Epithelial cell of esophagus (primary cell): ENCODE measurements at regions not wholly inside any gene's neighbourhood (a gene's known extent, or its start where the extent isn't known, plus 50 kb on each side); places are given as distances from the start of the nearest gene placed in this dataset.

ENCODE experiments used
- DNase-seq: peaks from one replicate; pipeline ENCODE4 v3.0.0; 2010; ENCODE audit warnings: low read depth
- H3K4me3 ChIP-seq: 2 replicates; pipeline ENCODE4 v1.5.1; 2011; ENCODE audit warnings: mild to moderate bottlenecking, low read length, control low read depth
- CTCF ChIP-seq: IDR thresholded peaks from 2 replicates; pipeline ENCODE4 v1.5.1; 2011; ENCODE audit warnings: low read depth, mild to moderate bottlenecking, low read length, control low read depth, inconsistent platforms; ENCODE audit not compliant: insufficient read depth; ENCODE audit errors: missing control alignments

DNA sequence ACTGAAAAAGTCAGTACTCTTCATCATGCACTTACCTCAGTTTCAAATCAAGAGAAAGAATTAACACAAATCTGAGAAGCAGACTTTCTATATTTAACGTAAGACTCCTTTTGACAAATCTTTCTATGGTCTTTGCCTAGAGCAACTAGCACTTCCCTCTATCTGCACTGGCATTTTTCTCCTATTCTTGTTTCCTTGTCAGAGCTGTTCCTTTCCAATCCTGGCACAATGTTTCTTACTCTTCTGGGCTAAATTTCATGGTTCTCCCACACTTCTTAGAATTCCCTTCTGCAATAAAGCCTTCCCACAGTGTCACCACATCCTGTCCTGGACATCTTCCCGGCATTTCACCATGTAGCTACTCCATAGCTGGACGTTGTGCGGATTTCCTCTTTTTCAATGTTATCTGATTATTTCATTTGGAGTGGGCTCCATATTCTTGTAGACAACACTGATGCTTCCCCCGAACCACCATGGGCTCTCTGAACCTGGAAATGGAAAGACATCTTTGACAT lies 144.7 kb upstream of the CTNNA2 start:
- DNase-seq = no peak
- H3K4me3 ChIP-seq = no peak overlapping the region
- no peak for TF ChIP-seq CTCF

GRCh38 chr2:79359419-79359818 lies 153.4 kb upstream of the CTNNA2 start:
- no peak for TF ChIP-seq CTCF
- H3K4me3 ChIP-seq = no peak overlapping the region
- DNase-seq = no peak

DNA sequence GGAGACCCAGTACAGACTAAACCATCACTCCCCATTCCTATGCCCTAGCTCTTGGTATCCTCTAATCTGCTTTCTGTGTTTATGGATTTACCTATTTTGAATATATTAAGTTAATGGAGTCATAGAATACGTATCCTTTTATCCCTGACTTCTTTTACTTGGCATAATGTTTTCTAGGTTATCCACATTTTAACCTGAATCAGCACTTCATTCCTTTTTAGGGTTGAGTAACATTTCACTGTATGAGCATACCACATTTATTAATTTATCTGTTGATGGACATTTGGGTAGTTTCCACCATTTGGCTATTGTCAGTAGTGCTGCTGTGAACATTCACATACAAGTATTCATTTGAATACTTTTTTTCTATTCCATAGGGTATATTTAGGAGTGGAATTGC lies 157.3 kb upstream of the CTNNA2 start:
- DNase-seq = no peak
- H3K4me3 ChIP-seq = no peak overlapping the region
- TF ChIP-seq CTCF = no peak

- no peak for TF ChIP-seq CTCF
- no peak overlapping the region for H3K4me3 ChIP-seq
- DNase-seq = no peak
Observed at GRCh38 chr2:79327460-79327859, 167.9 kb upstream of the REG3A start.

DNA sequence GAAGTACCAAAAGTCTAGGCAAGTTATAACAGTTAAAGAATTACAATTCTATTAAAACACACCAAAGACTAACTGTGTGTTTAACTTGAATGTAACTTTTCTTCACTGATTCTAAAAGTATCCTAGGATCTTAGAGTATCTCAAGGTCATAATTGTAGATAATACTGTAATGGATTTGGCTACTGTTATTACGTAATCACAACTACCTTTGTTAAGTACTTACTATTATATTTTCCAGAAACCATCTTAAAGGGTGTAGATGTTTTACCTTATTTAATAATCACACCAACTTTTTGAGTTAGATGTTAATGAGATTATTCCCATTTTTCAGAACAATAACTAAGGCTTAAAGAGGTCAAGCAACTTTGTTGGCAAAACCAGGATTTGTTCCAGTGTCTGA lies 161.3 kb upstream of the REG3A start:
- no peak overlapping the region for H3K4me3 ChIP-seq
- no peak for DNase-seq
- no peak for TF ChIP-seq CTCF

GRCh38 chr2:79294994-79295393 lies 135.4 kb upstream of the REG3A start:
- H3K4me3 ChIP-seq = no peak overlapping the region
- DNase-seq = no peak
- no peak for TF ChIP-seq CTCF

DNA sequence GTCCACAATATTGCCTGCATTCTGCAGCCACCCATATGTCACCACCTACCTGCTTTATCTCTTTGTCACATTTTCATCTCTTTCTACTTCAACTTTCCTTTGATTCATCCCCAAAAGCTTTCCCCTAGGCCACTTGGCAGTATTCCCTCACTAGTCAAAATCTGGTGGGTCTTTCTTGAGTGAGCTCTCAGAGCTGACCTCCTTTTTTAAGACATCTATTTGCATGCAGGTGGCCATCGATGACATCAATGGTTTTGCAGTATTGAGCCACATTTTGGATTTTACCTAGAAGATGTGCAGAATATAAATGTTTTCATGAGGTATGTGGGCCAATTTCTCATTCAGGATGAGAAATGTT lies 133.4 kb upstream of the REG3A start:
- no peak for DNase-seq
- no peak overlapping the region for H3K4me3 ChIP-seq

More for the DNA sequence above, 133.4 kb upstream of the REG3A start:
- no peak for TF ChIP-seq CTCF
